ENCODE measurements at regions not wholly inside any gene's neighbourhood (a gene's known extent, or its start where the extent isn't known, plus 50 kb on each side); places are given as distances from the start of the nearest gene placed in this dataset.

DNA sequence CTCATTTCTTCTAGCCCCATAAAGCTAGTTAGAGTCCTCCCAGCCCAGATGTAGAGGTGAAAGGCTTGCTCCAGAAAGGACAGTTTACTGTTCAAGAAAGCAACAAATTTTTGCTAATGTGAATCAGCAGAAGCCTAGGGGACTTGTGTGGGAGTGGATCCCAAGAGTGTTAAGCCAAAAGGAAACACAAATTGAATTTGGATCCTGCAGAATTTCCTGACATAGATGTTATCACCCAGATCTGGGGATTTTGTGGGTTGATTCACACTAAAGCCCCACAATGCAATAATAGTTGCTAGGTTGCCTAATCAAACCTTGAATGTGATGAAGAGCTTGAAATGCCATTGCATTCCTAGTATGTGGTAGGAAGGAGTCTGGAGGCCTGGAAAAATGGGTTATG is 135.2 kb upstream of the HS3ST3A1 start:
- peak in 1 of 58 donors; percentile 2 for DNase-seq

DNA sequence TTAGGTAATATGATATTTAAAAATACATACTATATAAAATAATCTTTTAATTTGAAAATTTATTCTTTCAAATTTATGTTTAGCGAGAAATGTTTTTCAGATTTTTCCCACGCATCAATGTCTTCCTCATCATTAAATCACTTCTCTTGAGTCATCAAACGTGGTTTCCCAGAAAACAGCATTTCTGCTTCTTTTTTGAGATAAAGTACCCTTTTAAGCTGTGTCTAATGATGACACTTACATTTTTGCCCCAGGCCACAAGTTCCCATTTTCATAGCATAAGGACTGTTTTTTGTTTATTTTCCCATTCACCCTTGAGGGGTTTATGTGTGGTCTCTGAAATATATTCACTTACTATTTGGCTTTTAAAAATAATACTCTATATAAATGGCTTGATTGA is 139.0 kb upstream of the HS3ST3A1 start:
- DNase-seq, result no peak

DNA sequence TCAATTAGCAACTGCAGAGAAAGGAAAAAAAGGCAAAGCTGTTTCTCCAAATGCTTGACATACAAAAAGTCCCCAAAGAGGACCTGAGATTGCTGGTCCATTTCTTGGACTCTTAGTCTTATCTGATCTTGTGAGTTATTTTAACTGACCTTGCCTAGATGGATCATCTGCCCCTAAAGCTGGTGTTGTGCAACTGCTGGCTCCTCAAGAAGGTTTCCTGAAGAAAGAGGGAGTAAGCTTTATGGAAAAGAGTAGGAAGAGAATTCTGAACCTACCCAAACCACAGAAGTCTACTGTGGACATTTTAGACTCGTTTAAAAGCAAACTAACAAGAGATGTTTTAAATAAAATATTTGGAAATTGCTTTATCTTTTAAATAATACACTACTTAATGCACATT is 140.0 kb upstream of the HS3ST3A1 start:
- no peak for DNase-seq

DNA sequence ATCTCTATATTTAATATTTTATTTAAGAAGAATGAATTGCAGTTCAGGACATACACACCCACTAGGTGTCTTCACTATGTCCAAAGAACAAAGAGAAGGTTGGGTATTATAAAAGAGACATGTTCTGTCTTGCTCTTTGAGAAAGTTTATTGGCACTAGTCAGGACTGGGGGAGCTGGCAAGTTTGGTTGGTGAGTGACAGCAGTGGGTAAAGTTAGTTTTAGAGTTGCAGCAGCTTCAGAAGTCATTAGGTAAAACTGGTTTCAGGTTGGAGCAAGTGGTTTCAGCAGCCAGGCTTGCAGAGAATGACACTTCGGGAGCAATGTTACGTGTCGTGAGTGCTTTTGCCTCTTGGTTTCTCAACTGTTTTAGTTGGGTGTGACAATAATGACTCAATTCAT is 142.2 kb upstream of the HS3ST3A1 start:
- no peak for DNase-seq

DNA sequence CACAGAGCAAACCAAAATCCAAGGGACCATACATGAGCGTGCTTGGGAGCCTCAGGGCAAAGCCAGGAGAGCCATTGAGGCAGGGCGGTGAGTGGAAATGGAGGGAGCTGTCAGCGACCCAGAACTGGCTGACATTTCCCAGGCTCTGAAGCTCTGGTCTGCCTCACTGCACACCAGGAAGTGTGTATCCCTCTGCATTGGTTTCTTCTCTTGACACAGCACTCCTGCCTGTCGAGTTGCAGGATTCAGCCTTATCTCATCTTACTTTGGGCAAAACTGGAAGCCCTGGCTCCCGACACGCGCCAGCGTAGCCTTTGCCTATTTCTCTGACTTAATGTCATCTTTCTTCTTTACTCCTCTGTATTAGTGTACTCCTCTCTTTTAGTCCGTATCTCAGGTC is 144.7 kb upstream of the HS3ST3A1 start:
- no peak for DNase-seq

DNA sequence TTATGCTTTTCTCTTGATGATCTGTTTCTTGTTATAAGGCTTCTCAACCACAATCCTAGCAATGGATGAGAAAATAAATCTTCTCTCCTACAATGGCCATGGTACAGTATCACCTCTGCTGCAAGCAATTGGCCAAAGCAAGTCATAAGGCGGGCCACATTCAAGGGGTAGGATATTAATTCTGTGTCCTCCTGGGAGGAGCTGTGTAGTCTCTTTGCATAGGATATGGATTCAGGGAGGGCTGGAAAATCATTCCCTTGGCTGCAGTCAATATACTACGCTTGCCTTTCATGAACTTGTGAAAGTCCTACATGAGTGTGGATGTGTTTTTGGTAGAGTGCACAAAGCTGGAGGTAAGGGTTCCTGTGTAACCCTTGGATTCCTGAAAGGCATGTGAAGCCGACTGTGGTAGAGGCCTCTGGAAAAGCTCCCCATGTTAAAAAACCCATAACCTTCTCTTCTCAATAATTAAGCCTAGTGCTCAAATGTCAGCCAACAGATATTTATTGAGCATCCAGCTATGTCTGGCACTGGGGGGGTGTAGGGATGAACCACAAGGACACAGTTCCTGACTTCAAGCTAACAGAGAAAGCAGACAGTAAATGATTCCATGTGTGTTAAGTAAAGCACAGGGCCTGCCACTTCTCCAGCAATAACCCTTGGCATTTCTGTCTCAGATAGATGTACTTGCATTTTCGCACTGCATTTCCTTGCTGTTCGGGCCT is 147.6 kb upstream of the HS3ST3A1 start:
- no peak for DNase-seq

DNA sequence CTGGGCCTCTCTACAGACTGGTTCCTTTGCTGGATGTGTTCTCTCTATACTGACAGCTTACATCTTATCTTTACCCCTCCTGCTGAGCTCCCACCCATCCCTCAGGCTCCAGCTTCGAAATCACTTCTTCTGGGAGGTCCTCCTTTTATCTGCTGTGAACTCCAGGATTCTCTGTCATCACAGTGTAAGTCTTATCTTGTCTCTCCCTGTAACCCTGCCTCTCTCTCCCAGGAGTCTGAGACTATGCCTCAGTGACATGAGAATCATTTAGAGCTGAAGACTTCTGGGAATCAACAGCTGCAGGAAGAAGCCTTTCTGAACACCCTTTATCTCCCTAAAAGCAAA is 148.1 kb upstream of the HS3ST3A1 start:
- no peak for DNase-seq

DNA sequence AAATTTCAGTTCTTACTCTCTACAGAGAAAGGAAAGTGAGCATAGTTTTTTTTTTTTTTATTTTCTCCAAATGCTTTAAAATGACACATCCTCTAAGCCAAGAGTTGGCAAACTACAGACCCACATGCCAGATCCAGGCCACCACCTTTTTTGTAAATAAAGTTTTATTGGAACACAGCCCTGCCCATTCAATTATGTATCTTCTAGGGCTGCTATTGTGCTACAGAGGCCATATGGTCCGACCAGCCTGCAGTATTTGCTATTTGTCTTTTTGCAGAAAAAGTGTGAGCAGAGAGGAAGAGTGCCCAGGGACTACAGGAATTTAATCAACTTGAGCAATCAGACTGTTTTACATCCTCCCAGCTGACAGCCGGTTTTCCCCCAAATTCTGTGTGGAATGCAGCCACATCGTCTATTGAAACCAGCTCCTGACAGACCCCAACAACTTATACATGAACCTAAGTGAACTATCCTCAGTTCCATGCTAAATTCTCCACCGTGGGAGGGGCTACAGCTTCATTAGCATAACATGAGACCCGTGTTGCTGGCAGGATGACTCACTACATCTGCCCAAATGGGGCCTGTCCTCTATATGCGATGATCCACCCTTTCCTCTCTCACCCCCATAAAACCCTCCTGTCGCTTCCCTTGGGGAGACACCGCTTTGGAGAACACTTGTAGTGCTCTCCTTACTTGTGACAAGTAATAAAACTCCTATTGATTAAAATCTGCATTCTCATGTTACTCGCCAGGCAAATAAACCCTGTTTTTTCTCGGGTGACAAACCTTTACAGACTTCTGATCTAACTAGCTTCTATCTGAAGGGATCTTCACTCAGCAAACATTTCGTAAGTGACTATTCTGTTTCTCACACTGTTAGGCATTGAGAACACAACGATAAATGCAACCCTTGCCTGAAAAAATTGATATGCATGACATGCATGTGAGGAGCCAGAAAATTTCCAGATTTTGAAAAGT is 149.4 kb upstream of the HS3ST3A1 start:
- DNase-seq, result no peak

DNA sequence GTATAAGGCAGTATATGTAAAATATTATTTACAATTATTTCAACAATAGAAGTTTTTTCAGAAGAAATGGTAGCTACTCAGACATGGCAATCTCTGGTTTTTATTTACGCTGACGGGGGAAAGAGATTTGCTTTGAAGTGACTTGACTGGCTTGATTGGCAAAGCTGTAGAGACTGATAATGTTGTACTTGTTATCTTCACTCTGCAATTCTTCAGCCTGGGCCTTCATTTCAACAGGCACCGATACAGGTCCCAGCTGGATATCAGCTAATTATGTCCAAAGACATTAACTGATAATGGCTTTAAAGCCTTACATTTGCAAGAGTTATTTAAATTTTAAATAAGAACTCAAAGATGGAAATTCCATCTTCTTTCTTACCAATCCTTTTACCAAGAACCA is 151.4 kb upstream of the HS3ST3A1 start:
- no peak for DNase-seq

DNA sequence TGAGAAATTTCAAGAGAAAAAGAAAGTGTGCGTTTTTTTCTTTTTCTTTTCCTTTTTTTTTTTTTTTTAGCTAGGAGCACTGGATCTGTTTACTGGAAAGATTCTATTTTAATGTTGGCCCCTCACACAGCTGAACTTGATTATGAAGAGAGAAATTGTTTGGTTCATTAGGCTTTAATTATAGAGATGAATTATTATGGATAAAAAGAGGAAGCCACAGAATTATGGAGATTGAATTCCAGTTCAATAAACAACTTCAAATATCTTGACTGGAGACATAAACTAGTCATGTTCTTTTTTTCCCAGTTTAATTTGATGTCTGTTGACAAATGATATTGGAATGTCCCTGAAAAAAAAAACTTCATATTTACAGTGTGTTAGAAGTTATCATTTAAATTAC is 152.0 kb upstream of the HS3ST3A1 start:
- no peak for DNase-seq

DNA sequence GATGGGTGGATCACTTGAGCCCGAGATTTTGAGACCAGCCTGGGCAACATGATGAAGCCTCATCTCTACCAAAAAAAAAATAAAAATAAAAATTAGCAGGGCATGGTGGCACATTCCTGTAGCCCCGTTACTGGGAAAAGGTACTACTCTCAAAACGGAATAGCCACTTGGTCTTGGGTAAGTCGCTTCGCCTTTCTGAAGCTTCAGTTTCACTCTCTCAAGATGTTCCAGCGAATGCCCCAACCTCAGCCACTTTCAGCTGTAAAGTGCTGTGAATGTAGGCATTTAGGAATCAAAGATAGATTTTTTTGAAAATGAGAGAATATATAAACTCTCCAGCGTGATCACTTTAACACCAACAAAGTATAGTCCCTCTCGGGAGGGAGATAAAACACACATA is 154.1 kb upstream of the HS3ST3A1 start:
- no peak for DNase-seq

DNA sequence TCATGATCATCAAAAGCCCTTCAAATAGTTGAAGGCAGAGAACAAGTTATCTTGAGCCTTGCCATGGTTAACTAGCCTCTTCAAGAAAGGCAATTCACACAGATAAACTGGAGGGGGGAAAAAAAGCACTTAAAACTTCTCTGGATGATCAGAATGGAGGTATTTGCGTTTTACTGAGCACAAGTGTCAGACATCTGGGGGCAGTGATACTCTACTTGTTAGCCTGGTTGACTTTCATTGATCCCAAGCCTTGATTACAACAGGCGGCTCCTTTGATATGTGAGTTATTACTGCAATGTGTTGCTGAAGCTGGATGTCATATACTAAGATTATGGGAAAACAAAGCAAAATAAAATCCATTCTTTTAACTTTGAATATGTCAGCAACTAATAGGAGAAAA is 155.0 kb upstream of the HS3ST3A1 start:
- DNase-seq, result no peak

DNA sequence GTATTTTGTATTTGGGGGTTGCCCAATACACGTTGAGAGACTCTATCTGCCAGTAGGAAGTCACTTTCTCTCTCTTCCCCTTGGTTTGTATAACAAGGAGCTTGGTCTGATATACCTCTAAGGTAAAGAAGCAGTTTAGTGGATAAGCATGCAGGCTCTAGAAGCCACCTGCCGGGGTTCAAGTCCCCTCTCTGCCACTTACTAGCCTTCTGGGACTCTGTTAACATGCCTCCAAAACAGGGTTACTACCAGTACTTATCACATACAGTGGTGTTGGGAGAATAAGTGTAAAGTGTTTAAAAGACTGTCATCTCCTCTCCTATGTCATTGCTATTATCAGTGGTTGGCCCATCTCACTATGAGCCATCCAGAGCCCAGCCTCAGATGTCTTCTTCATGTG is 156.1 kb upstream of the HS3ST3A1 start:
- DNase-seq, result no peak

DNA sequence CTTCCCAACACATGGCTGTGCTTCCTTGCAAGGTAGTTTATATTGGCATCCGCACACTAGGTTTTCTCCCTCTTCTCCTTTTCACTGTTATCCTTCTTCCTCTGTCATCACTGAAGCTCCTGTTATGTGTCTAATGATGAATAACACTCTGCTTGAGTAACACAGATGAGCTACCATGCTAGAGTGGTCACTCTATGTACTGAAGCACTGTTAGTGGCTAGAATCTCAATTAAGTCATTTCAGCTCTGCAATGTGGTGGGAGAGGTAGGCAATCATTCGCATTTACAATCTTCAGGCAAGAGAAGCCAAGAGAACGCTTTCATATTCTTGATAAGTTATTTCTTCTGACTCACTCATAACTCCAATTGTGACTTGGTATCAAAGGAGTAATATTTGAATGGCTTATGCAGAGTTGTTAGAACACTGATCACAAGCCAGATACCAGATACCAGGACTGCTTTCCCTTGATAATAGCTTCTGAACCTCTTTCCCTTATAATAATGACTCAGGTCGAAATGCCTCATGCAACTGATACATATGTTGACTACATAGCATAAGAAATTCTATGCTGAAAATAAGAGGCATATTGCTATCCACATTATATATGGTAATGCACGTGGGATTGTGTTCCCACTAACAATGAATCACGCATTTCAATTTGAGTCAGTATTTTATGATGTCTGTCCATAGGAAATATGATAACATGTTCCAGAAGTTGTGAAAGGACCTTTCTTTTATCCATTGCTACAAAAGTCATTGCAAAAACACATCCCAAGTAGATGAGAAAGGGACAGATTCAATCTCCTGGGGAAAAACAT is 158.0 kb upstream of the HS3ST3A1 start:
- no peak for DNase-seq

DNA sequence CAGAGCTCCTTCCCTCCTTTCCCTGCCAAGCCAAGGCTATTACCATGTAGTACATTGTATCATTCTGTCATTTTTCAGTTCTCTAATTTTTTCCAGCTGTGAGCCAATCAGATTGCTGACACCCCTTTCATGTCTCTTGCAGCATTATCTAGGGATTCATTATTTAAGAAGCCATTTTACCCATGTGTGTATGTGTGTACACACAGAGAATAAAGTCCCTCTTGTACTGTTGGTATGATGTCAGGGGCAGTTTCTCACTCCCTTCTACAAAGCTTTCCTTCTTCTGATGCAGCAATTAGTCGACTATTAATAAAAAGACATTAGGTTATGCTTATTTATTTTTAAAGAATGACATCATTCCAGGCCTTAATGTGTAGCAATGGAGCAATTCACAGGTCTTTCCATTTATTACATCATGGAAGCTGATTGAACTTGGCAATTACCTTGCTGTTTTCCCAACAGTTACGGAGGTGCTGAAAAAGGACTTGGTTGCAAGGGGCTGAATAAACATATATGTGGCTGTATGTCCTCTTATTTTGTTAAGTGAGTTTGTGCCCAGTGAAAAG is 159.4 kb upstream of the HS3ST3A1 start:
- no peak for DNase-seq

DNA sequence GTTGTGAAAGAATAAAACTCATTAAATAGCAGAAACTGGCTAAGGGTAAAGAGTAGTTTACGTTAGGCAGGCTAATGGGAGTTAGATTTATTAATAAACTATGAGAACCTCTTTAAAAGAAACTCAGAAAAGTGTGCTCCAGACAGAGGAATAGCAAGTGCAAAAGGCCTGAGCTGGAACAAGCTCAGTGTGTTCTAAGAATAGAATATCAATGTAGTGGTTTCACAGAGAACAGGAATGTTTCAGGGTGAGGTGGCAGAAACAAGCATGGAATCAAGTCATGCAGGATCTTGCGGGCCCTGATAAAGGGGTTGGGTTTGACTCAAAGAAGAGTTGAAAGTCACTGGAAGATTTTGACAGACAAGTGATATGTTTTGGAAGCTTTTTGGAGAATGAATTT is 164.0 kb upstream of the HS3ST3A1 start:
- no peak for DNase-seq

DNA sequence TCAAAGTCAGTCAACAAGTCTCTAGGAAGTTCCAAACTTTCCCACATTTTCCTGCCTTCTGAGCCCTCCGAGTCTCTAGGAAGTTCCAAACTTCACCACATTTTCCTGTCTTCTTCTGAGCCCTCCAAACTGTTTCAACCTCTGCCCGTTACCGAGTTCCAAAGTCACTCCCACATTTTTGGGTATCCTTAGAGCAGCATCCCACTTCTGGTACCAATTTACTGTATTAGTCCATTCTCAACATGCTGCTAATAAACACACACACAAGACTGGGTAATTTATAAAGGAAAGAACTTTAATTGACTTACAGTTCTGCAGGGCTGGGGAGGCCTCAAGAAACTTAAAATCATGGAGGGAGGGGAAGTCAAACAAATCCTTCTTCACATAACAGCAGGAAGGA is 169.0 kb upstream of the HS3ST3A1 start:
- no peak for DNase-seq

DNA sequence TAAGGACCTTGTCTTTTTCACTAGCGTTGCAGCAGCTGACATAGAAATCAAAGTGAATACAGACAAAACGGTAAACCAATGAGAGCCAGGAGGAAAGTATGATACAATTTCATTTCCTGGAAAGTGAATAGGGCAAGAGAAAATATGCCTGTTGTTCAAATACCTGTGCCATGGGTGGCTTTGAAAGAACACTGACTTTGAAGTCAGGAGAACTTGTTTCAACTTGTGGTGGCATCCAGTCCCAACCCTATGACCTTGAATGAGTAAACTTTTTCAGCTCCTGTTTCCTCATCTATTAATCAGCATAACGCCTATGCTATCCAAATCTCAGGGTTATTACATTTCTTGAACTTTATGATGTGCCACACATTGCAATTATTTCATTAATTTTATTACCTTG is 173.7 kb upstream of the HS3ST3A1 start:
- DNase-seq, result no peak

DNA sequence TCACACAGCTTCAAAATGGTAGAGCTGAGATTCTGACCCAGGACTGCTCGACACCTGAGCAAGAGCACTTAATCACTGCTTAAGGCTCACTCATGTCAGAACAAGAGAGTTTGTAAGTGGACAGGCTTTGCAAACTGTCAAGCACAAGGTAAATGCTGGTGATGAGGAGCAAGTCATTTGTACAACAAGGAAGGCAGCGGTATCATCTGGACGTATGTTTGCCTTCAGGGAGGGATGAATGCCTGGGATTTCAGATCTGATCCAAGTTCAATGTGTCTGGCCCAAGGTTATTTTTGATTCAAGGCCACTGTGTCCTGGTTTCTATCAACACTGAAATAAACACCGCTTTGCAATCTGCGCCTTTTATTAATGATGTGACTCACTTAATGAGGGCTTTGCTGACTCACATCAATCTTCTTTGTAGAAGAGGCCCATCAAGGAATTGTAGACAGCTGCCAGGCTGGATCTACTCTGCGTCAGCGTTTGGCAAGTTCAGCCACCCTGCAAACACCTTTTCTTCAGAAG is 174.4 kb upstream of the HS3ST3A1 start:
- DNase-seq, result no peak

DNA sequence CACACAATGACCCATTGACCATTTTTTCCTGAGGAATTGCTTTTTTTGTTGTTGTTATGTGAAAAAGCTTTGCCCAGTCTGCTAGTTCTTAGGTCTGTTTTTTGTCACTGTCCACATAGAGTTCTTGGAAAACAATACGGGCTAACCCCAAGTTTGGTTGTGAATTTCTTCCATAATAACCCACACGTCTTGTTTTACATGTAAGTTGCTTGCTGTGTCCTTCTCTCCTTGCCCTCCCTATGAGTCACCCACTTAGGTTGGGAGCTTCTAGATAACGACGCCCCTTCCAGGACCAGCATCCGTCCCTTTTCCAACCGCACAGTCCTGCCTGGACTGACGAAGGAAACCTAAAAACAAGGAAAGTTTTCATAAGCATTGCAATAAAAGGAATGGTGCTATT is 175.3 kb upstream of the HS3ST3A1 start:
- no peak for DNase-seq

DNA sequence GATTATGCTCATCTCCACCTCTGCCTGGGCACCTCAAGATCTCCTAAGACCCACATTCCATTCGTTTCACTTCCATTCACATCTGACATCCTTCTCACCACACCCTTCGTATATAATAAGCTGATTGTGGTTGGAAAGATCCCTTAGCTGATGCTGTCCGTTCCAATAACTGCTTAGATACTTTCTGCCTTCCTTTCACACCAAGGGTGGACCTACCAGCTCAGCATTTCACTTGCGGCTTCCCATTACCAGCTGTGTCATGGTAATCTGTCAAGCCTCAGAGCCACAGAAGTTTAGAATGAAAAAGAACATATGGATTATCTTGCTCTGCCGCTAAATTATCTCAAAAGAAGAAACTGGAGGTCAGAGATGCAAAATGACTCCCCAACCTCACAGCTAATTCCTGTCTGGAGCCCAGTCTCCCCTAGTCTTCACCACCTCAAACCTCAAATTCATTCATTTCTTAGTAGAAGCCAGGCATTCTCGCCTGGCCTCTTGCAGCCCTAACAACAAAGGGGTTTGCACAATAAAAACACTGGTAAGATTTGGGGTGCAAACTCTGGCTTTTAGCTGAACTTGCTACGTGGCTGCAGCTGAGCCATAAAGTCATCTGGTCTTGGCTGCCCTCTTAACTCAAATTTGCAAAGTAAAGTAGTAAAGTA is 182.8 kb upstream of the HS3ST3A1 start:
- no peak for DNase-seq

Data from anterior cingulate cortex (tissue), 58 donors.